ENCODE measurements at regions not wholly inside any gene's neighbourhood (a gene's known extent, or its start where the extent isn't known, plus 50 kb on each side); places are given as distances from the start of the nearest gene placed in this dataset.

DNA sequence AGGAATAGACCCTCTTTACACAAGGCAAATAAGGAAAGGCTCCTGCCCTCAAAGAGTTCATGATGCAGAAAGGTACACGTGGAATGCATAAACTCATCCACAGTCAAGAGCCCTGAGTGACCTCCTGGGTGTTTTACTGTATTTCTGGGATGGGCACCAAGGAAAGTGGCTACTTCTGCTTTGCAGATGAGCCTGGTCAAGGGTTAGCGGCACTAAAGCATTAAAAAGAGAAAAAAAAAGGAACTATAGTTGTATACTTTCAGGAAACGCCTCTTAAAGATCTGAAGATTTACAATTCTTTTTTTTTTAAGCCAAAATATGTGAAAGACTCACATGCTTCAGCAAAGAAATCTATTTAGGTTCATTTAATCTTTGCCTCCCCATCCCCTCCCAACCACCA is 366.2 kb upstream of the PDE4D start:
- DNase-seq = no peak

DNA sequence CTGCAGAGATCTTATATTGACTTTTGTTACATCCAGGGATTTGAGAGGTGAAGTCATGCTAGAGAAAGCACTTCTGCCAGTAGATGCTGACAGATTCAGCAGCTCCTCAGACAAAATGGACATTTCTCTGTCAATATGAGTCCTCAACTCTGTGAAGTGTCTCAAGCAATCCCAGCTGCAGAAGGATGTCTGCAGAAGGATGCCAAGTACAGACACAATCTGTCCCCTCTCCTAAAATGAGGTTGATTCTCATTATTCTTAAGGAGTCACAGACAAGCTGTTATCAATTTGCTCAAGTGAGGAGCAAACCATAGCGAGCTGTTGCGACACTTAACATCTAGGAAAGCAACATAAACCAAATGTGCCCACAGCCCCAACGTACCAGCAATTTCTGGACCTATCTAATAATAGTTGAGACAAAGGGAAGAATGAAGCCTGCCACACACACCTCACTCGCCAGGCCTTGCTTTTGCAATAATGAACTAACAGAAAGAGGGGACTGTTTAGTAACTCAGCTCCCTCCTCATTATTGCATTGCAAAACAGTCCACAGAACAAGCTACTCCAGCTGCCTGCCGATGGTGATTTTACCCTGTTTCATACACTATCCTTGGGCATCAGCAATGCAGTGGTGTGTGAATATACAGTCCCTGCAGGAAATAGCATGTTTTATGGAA is 364.2 kb upstream of the PDE4D start:
- no peak for DNase-seq

DNA sequence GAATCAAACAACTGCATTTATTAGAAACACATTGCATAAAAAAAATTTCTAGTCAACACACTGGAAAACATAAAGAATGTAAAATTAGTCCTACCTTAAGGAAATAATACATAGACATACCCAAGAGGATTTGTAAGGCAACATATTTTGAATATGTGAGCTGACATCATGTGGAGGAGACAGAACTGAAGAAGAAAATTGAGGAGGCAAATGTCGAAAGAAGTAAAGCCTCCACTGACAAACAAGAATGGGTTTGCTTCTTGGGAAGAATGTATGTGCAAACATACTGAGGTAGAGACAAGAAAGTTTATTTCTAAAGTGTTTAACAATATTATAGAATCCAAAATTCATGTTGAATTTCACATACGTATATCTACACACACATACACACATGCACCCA is 363.0 kb upstream of the PDE4D start:
- no peak for DNase-seq

DNA sequence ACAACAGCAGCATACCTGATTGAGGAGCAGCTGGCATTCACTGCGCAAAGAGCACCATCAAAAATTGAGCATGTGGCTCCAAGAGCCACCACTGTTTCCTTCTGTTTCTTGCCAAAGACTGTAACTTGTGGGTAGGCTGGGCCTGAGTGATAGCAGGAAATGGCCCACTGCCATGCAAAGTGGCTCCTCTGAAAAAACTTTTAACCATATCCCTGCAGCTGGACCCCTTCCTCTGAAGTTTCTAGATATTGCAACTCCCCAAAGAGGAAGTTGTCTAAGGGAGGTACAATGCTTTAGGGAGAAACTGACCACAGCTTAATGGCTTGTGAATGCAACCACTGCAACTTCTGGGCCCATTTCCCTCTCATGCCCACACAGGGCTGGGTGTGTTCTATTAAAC is 355.4 kb upstream of the PDE4D start:
- no peak for DNase-seq

DNA sequence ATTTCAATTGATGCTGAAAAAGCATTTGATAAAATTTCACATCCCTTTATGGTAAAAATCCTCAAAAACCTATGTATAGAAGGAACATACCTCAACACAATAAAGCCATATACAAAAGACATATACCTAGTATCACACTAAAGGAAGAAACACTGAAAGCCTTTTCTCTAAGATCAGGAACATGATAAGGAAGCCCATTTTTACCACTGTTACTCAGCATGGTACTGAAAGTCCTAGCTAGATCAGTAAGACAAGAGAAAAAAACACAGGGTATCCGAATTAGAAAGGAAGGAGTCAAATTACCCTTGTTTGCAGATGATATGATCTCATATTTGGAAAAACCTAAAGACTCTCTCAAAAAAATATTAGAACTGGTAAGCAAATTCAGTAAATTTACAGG is 350.2 kb upstream of the PDE4D start:
- DNase-seq = no peak

DNA sequence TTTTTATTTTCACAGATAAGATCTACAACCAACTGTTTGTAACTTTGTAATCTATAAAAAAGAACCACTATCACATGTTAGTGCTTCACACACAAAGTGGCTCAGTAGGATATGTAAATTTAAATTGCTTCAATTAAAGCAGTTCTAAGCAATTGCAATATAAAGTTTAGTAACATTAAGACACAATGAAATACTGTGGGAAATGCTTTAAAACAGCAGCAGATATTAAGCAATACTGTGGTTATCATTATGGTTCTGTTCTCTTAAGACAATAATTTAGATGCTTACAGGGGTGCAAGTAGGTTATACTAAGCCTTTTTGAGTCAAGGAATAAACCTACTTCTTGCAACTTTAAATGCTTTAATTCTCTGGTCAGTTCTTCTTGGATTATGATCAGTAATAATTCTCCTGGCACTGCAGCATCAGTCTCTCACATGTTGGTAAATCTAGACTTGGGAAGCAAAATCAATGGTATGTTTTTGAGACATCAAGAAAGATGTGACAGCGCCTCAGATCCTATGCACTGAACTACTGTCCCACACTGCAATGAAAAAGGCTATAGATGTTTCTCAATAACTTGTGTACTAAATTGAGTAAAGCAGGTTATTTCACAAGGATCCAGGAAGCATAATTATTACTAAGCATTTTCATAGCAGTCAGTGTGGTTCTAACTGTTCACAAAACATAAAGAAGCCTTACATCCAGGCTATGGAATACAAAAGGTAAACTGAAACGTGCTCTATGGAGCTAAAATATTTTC is 338.7 kb upstream of the PDE4D start:
- DNase-seq = no peak

DNA sequence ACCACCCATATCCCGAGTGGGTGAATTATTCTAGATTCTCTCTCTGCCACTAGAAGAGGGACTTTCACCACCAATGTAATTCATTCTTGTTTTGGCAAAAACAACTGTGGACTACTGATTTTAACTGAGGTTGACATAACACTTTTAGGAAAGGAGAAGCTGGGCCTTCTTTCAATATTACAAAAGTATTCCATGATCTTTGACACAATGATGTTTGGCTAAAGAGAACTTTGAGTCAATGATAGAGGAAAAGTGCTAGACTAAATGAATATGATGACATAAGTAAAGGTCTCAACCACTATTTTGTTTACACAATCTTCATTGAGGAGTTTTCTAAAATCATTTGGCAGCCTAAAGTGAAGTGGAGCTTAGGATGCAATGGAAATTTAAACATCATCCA is 336.9 kb upstream of the PDE4D start:
- no peak for DNase-seq

DNA sequence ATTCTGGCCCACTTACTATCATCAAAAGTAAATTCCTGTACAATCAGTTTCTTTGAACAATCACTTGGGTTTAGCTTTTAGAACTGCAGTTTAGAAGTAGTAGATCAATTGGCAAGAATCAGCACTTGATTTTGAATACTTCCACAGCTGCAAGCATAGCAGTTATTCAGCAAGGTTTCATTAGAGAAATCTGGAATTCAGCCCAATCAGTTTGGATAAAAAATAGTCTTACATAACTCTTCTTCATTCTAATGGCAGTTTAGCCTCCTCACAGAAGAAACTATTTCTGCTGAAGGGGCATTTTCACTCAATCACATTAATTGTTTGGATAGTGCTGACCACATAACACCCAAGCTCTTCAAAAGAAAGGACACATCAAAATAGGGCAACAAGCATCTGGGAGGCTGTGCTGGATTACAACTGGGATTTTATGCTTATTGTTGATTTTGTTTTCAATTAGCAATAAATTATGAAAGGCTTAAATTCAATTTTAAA is 336.2 kb upstream of the PDE4D start:
- no peak for DNase-seq

DNA sequence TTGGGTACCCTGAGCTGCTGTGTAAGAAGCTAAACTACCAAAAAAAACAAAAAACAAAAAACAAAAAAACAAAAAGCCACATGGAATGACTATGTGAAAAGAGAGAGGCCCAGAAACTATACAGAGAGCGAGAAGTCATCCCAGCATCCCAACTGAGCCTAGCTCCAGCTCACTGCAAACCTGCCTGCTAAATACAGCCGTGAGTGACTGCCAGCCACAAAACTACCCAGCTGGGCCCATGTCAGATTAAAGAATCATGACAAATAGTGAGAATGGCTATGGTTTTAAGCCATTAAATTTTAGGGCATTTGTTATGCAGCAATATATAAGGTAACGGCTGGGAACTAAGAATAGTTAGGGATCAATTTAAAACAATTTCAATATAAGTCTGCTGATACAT is 335.1 kb upstream of the PDE4D start:
- DNase-seq = no peak

DNA sequence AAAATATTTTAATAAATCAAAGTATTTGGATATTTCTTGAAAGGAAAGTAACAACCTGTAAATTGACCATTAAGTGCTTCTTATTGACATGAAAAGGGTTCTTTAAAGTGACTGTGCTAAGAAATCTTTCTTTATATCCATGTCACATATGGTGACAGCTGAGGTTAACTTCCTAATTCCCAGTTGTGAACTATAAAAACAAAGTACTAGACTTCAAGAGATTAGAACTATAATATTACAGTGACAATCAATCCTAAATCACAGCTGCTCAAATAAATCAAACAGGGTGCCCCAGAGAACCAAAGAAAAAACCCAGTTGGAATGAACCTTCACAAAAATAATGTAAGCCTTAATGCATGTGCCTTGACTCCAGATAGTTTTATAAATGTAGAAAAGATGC is 332.6 kb upstream of the PDE4D start:
- no peak for DNase-seq

DNA sequence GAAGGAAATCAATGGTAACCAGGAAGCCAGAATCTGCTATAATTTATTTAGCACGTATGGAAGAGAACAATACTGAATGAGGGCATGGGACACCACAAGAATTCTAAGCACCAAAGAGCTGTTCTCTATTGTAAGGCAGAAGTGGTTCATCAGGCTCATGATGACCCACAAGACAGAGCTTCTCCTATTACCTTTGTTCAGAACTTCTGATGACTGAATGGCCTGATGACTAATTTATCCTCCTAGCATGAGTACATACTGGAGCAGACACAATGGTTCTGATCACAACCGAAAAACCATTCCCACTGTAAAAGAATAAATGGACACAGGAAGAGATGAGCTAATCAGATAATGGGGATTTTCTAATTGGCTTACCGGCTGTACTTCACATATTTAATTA is 329.8 kb upstream of the PDE4D start:
- no peak for DNase-seq

DNA sequence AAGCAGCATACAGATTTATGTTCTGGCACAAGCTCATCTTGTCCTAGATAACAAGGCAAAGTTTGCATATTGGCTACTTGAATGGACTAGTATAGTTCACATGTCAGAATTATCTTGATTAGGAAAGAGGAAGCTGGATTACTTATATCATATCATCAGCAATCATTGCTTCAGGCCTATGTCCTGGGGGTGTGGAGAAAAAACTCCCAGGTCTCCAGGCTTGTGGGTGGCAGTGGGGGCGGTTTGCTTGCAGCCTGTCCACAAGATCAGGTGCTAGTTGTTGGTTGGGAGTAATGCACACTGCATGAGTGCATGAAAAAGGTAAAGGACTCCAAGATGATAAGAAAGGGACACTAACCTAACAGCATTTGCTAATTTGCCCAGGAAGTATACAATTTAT is 326.4 kb upstream of the PDE4D start:
- no peak for DNase-seq

DNA sequence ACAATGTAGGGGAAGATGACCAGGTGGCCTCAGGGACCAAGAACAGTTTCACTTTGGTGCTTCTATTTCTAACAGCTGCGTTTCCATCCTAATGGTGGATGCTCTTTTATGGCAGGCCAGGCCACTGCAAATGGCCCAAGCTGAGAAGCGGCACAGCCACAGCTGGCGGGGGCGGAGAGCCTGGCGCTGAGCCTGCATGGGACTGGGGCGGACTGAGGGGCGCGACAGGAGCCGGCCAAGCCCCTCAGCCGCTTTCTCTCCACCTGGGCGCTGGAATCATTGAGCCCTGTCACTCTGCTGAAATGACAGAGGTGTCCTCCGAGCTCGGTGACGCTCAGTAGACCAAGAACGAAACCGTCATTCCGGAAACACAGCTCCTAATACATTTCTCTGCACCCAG is 317.3 kb upstream of the PDE4D start:
- DNase-seq = no peak

DNA sequence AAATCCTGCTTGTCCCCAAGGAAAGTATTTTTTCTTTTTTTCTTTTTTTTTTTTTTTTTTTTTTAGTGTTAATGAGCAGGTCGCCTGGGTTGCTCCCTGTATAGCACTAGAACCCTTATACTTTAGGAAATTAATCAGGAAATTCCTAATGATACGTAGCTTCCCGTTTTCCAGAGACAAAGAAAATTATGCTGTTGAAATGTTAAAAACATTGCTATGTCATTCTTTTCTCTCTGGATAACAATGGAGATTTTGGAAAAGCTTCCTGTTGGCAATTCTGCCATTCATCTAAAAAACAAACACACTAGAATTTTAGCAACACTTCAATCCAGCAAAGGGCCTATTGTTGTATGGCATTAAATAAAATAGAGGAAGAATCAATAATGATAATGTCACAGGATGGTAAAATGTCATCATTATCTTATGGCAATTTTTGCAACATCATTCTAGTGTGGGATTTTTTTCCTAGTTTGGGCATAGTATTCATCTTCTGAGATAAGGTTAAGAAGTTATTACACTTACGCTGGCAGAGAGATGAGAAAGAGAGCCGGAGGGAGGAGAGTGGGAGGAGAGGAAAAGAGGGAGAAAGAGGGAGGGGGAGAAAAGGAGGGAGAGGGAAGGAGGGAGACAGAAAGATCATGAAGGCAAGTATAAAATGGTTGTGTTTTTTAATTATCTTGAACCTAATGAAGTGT is 315.8 kb upstream of the PDE4D start:
- no peak for DNase-seq

DNA sequence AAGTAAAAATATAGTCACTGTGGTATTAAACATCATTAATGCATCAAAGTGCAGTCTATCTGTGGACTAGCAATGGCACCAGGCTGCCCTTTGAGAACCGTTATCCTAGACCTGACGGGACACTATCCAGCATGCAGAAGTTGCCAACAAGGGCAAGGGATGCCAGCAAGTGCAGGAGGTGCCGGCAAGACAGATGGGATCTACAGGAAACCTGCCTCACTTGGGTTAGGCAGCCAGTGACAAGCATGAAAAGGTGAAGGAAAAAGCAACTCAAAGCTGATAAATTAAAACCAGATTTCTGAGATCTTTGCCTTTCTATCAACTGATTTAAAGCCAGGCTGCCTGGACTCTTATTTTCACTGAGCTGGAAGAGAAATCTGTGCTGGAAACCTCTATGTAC is 315.2 kb upstream of the PDE4D start:
- no peak for DNase-seq

DNA sequence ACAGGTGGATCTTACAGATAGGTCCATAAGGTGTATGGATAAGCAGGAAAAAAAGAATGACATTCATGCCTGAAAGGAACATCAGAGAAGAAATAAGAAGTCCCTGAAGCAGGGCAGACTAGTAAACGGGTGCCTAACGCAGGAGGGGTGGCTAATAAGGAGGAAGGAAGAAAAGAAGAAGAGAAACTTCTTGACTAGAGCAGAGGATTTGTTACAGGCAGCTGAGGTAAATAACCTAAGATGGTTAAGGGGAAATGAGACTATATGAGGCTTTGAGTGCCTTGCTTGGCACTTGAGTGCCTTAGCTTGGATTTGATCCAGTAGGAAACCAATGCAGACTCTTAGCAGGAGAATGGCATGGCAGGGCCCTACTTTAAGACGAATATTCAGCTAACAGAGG is 313.5 kb upstream of the PDE4D start:
- no peak for DNase-seq

DNA sequence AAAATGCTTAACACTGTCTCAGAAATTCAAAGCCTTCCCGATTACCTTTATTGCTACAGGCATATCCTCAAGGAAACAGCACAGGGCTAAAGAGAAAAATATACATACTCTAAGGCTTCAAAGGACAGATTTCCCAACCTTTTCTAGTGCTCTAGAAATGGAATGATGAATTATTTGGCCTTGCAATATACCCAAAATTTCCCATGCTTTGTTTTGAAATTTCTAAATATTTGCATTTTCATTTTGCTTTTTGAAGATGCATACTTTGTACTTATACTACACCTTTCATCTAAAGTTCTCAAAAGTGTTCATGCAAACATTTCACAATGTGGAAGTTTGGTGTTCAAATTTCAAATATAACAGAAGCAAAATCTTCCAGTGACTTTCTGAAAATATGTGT is 312.7 kb upstream of the PDE4D start:
- no peak for DNase-seq

DNA sequence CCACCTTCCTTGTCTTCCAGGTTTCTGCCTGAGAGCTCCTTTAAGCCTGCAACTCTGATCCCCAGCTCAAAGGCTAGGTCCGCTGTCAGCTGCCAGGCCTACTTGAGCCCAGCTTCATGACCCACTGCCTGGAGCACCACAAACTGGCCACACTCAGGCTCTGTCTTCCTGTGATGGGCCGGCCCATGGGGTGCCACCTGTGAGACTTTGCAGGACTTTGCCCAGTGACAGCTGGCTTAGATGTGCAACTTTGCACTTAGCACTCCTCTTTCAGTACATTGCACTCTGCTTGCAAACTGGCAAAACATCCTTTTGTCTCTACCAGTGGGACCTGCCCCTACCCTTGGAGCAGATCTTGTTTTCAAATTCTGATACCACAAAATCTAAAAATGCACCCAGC is 311.5 kb upstream of the PDE4D start:
- no peak for DNase-seq

DNA sequence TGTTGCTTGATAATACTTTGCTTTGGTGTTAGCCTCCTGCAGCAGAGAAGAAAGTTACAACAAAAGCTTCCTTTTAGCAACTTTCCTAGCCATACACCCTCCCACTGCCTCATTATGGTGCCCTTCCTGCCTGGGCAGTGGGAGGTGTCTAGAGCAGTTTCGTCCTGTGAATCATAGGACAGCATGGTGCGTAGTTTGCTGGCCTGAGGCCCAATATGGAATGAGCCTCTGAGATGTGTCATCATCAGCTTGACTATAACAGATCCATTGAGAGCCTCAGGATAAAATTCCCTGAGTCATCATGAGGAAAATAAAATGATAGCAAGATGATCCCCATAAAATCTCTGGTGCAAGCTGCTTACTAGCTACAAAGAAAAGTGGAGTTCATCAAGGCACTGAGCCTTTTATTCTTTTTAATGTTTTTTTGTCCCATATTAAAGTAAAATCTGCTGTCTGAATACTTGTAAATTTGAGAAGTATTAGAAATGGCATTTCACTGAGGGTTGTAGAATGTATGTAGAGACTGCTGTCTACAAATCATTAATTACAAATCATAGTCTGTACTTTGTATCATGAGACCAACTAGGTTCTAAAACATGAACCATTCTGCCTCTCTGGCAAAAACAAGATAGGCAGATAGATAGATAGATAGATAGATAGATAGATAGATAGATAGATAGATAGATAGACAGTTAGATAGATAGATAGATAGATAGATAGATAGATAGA is 303.0 kb upstream of the PDE4D start:
- DNase-seq = no peak

DNA sequence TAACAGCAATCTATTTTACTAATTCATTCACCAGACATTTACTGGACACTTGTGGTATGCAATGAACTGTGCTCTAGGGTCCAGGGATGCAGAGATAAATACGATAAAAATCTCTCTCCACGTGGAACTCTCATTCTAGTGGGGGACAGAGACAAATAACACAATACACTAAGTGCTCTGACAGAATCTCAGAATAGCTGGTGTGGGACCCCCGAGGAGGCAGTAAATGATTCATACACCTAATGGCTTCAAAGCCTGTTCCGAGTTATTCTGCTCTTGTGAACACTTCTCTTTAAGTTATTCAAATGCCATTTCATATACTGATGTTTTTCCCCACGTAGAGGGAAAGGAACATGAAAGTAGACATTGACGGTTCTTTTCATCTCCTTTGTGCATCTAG is 302.0 kb upstream of the PDE4D start:
- no peak for DNase-seq

DNA sequence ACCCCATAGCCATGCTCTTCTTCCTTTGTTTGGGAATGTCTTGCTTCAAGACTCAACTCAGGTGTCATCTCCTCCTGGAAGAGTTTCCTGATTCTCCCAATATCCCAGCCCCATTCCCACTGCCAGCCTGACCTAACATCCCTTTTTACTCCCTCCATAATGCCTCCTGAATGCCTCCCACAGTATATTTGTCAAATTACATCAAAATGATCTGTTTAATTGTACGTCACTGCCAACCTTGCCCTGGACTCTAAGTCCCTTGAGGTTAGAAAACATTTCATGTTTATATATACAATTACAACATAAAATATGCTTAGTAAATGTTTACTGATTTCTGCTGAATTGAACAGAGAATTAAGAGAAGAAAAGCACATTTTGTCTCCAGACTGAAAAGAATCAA is 301.6 kb upstream of the PDE4D start:
- DNase-seq = no peak

DNA sequence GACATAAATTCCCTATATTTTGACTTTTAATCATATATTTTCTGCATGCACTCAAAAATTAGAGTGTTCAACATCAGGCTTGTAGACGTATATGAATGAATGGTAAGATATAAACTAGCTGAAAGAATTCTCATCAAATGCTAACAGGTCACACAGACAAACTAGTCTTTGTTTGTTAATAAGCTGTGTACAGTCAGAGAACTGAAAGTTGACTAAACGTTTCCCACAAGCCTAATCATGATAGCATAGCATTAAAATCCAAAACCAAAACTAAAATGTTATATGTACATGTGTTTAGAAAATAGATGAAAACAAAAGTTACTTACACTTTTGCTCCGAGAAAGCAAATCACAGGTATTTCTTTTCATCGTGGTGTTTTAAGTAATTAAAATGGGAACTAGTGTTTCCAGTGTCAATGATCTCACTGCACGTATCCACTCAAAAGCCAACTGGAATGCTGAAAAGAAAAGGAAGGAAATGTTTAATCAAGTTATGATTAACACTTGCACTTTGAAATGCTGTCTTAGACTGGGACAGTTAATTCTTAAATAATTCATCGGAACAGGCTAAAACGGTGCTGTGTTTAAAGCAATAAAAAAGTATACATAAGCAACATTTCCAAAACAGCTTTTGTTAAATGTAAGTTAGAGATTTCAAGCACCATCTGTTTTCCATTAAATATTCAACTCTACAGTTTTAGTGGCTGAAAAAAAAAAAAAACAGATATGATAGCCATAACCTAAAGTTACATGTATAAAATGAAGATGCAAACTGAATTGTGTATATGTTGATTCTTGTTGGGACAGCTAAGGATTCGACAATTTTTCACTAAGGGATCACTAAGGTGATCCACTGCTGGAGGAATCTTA is 291.9 kb upstream of the PDE4D start:
- DNase-seq = no peak

All from left kidney (tissue), 1 donor.